WTC11 (cell line): ENCODE measurements at regions not wholly inside any gene's neighbourhood (a gene's known extent, or its start where the extent isn't known, plus 50 kb on each side); places are given as distances from the start of the nearest gene placed in this dataset.

Experiments used
- ATAC-seq: fragments of 200-7000 bp; cut with Tn5 transposase; 2 replicates; pipeline ENCODE4 v1.10.0; 2021; ENCODE audit warnings: mild to moderate bottlenecking, moderate library complexity
- CTCF ChIA-PET: fragments of 300-600 bp; sonication (Branson Sonifier 250); formaldehyde crosslinking; loops from one replicate; lab custom pipeline; 2021; ENCODE audit warnings: antibody characterized with exemption; lab: Charles Lee
- POLR2A ChIA-PET: fragments of 350-600 bp; sonication (Branson Sonifier 250); formaldehyde crosslinking; loops from one replicate; lab custom pipeline; 2021; ENCODE audit warnings: antibody characterized with exemption; lab: Charles Lee
- DNase-seq: peaks from one replicate; pipeline ENCODE4 v3.0.0; 2021; ENCODE audit warnings: low spot score
- H3K27ac Mint-ChIP-seq: 2 replicates; pipeline ENCODE4 v1.8.0; 2021; ENCODE audit warnings: mixed read lengths
- H3K27me3 Mint-ChIP-seq: 2 replicates; pipeline ENCODE4 v1.8.0; 2021; ENCODE audit warnings: low read depth, mild to moderate bottlenecking, moderate library complexity, mixed read lengths
- H3K36me3 Mint-ChIP-seq: 2 replicates; pipeline ENCODE4 v1.8.0; 2021; ENCODE audit warnings: mixed read lengths
- H3K4me1 Mint-ChIP-seq: 2 replicates; pipeline ENCODE4 v1.8.0; 2022; ENCODE audit warnings: mixed read lengths
- H3K4me3 Mint-ChIP-seq: 2 replicates; pipeline ENCODE4 v1.8.0; 2021; ENCODE audit warnings: mild to moderate bottlenecking, moderate library complexity, mixed read lengths
- H3K9me3 Mint-ChIP-seq: 2 replicates; pipeline ENCODE4 v1.8.0; 2021; ENCODE audit warnings: mixed read lengths
- CREB1 ChIP-seq: sonication (generic); formaldehyde crosslinking; IDR thresholded peaks from 2 replicates; pipeline ENCODE4 v1.8.0; 2023; ENCODE audit warnings: mild to moderate bottlenecking, missing genetic modification reagents
- EMX1 ChIP-seq: fragments of 250-450 bp; sonication (Bioruptor Pico); IDR thresholded peaks from 2 replicates; pipeline ENCODE4 v1.8.0; 2021; ENCODE audit warnings: mild to moderate bottlenecking
- IRF2 ChIP-seq: sonication (generic); formaldehyde crosslinking; IDR thresholded peaks from 2 replicates; pipeline ENCODE4 v1.8.0; 2022; ENCODE audit warnings: low read depth, missing genetic modification reagents, borderline replicate concordance
- JUN ChIP-seq: sonication (generic); formaldehyde crosslinking; IDR thresholded peaks from 2 replicates; pipeline ENCODE4 v1.8.0; 2023; ENCODE audit warnings: mild to moderate bottlenecking, missing genetic modification reagents
- KAT7 ChIP-seq: sonication (generic); formaldehyde crosslinking; IDR thresholded peaks from 2 replicates; pipeline ENCODE4 v1.8.1; 2023; ENCODE audit warnings: missing genetic modification reagents, mild to moderate bottlenecking, borderline replicate concordance
- MXD4 ChIP-seq: fragments of 250-450 bp; sonication (Bioruptor Pico); IDR thresholded peaks from 2 replicates; pipeline ENCODE4 v1.8.0; 2021; ENCODE audit warnings: mild to moderate bottlenecking, moderate library complexity, borderline replicate concordance
- MYBL2 ChIP-seq: sonication (generic); formaldehyde crosslinking; IDR thresholded peaks from 2 replicates; pipeline ENCODE4 v1.8.1; 2023; ENCODE audit warnings: mild to moderate bottlenecking, moderate library complexity, missing genetic modification reagents
- NFYB ChIP-seq: sonication (generic); formaldehyde crosslinking; conservative IDR thresholded peaks from 2 replicates; pipeline ENCODE4 v1.8.0; 2022; ENCODE audit warnings: low read depth, missing genetic modification reagents
- RELA ChIP-seq: sonication (generic); formaldehyde crosslinking; IDR thresholded peaks from 2 replicates; pipeline ENCODE4 v1.8.1; 2022; ENCODE audit warnings: missing genetic modification reagents, mild to moderate bottlenecking, borderline replicate concordance
- RORB ChIP-seq: fragments of 250-450 bp; sonication (Bioruptor Pico); IDR thresholded peaks from 2 replicates; pipeline ENCODE4 v1.9.0; 2021; ENCODE audit warnings: mild to moderate bottlenecking
- SMAD4 ChIP-seq: sonication (generic); formaldehyde crosslinking; IDR thresholded peaks from 2 replicates; pipeline ENCODE4 v1.8.0; 2022; ENCODE audit warnings: mild to moderate bottlenecking, missing genetic modification reagents
- SP1 ChIP-seq: sonication (generic); formaldehyde crosslinking; conservative IDR thresholded peaks from 2 replicates; pipeline ENCODE4 v1.8.1; 2022; ENCODE audit warnings: missing genetic modification reagents
- TEAD1 ChIP-seq: sonication (generic); formaldehyde crosslinking; IDR thresholded peaks from 2 replicates; pipeline ENCODE4 v1.8.0; 2022; ENCODE audit warnings: mild to moderate bottlenecking, missing genetic modification reagents
- ZNF121 ChIP-seq: sonication (generic); formaldehyde crosslinking; IDR thresholded peaks from 2 replicates; pipeline ENCODE4 v1.8.0; 2023; ENCODE audit warnings: missing genetic modification reagents
- ZNF263 ChIP-seq: sonication (generic); formaldehyde crosslinking; IDR thresholded peaks from 2 replicates; pipeline ENCODE4 v1.8.1; 2022; ENCODE audit warnings: low read depth, mild to moderate bottlenecking, moderate library complexity, missing genetic modification reagents
- ZNF423 ChIP-seq: fragments of 250-450 bp; sonication (Bioruptor Pico); IDR thresholded peaks from 2 replicates; pipeline ENCODE4 v2.1.2; 2022; ENCODE audit warnings: mild to moderate bottlenecking, moderate library complexity
- TF ChIP-seq, protein P1 (sequence below): fragments of 250-450 bp; sonication (Bioruptor Pico); IDR thresholded peaks from 2 replicates; pipeline ENCODE4 v1.9.0; 2021; ENCODE audit warnings: mild to moderate bottlenecking
- TF ChIP-seq, protein P2 (sequence below): sonication (generic); formaldehyde crosslinking; IDR thresholded peaks from 2 replicates; pipeline ENCODE4 v1.8.0; 2023; ENCODE audit warnings: missing genetic modification reagents, mild to moderate bottlenecking, borderline replicate concordance
- TF ChIP-seq, protein P3 (sequence below): sonication (generic); formaldehyde crosslinking; IDR thresholded peaks from 2 replicates; pipeline ENCODE4 v1.8.0; 2022; ENCODE audit warnings: mild to moderate bottlenecking, missing genetic modification reagents
- TF ChIP-seq, protein P4 (sequence below): sonication (generic); formaldehyde crosslinking; conservative IDR thresholded peaks from 2 replicates; pipeline ENCODE4 v1.8.1; 2022; ENCODE audit warnings: mild to moderate bottlenecking, missing genetic modification reagents
- TF ChIP-seq, protein P5 (sequence below): sonication (generic); formaldehyde crosslinking; IDR thresholded peaks from 2 replicates; pipeline ENCODE4 v1.8.0; 2023; ENCODE audit warnings: mild to moderate bottlenecking, missing genetic modification reagents
- TF ChIP-seq, protein P6 (sequence below): sonication (generic); formaldehyde crosslinking; IDR thresholded peaks from 2 replicates; pipeline ENCODE4 v1.8.1; 2022; ENCODE audit warnings: missing genetic modification reagents, borderline replicate concordance
- TF ChIP-seq, protein P7 (sequence below): sonication (generic); formaldehyde crosslinking; IDR thresholded peaks from 2 replicates; pipeline ENCODE4 v1.8.0; 2023; ENCODE audit warnings: missing genetic modification reagents

DNA sequence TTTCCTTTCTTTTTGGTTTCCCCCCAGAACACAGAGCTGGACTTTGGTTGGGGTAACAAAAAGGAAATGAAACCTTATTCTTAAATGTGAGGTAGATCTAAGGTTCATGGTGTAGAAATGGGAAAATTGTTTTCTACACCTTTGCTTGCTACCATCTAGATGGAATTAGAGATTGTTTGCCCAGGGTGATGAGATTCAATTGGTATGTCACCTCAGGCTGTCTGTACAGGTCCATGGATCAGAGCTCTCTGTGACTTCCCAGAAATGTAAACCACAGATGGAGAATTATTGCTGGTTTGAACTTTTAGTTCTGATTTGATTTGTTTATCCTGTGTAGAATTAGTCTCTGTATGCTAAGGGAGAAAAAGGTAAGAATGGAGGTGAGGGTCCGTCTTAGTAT, 146.7 kb downstream of the PCDH7 start (continued):
- TF ChIP-seq, protein P1, sequence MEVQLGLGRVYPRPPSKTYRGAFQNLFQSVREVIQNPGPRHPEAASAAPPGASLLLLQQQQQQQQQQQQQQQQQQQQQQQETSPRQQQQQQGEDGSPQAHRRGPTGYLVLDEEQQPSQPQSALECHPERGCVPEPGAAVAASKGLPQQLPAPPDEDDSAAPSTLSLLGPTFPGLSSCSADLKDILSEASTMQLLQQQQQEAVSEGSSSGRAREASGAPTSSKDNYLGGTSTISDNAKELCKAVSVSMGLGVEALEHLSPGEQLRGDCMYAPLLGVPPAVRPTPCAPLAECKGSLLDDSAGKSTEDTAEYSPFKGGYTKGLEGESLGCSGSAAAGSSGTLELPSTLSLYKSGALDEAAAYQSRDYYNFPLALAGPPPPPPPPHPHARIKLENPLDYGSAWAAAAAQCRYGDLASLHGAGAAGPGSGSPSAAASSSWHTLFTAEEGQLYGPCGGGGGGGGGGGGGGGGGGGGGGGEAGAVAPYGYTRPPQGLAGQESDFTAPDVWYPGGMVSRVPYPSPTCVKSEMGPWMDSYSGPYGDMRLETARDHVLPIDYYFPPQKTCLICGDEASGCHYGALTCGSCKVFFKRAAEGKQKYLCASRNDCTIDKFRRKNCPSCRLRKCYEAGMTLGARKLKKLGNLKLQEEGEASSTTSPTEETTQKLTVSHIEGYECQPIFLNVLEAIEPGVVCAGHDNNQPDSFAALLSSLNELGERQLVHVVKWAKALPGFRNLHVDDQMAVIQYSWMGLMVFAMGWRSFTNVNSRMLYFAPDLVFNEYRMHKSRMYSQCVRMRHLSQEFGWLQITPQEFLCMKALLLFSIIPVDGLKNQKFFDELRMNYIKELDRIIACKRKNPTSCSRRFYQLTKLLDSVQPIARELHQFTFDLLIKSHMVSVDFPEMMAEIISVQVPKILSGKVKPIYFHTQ: no peak
- TF ChIP-seq SP1 (CRISPR knock-in tag): no peak
- TF ChIP-seq RORB (CRISPR knock-in tag): no peak
- TF ChIP-seq TEAD1 (CRISPR knock-in tag): no peak
- TF ChIP-seq, protein P2, sequence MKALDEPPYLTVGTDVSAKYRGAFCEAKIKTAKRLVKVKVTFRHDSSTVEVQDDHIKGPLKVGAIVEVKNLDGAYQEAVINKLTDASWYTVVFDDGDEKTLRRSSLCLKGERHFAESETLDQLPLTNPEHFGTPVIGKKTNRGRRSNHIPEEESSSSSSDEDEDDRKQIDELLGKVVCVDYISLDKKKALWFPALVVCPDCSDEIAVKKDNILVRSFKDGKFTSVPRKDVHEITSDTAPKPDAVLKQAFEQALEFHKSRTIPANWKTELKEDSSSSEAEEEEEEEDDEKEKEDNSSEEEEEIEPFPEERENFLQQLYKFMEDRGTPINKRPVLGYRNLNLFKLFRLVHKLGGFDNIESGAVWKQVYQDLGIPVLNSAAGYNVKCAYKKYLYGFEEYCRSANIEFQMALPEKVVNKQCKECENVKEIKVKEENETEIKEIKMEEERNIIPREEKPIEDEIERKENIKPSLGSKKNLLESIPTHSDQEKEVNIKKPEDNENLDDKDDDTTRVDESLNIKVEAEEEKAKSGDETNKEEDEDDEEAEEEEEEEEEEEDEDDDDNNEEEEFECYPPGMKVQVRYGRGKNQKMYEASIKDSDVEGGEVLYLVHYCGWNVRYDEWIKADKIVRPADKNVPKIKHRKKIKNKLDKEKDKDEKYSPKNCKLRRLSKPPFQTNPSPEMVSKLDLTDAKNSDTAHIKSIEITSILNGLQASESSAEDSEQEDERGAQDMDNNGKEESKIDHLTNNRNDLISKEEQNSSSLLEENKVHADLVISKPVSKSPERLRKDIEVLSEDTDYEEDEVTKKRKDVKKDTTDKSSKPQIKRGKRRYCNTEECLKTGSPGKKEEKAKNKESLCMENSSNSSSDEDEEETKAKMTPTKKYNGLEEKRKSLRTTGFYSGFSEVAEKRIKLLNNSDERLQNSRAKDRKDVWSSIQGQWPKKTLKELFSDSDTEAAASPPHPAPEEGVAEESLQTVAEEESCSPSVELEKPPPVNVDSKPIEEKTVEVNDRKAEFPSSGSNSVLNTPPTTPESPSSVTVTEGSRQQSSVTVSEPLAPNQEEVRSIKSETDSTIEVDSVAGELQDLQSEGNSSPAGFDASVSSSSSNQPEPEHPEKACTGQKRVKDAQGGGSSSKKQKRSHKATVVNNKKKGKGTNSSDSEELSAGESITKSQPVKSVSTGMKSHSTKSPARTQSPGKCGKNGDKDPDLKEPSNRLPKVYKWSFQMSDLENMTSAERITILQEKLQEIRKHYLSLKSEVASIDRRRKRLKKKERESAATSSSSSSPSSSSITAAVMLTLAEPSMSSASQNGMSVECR (CRISPR knock-in tag): no peak
- TF ChIP-seq EMX1: no peak
- no peak for TF ChIP-seq ZNF423 (CRISPR knock-in tag)
- TF ChIP-seq IRF2: no peak

DNA sequence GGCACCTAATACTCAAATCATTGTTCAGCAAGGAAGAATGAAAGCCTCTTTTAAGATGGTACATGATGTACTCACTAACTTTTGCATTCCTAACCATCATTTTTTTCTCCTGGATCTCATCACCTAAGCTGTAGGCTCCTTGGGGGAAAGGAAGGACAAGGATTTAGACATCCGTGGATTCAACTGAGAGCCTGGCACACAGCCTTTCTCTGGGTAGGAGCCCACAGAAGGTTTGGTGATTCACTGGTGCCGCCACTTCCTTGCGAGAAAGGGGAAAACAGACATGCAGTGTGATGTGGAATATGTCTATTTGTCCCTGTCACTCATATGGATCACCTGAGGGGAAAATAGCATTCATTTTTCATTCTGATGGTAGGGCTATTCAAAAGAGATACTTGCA, 147.3 kb downstream of the PCDH7 start:
- ChIA-PET POLR2A (no interaction called here), CTCF (no interaction called here)
- Mint-ChIP-seq H3K27me3 (no peaks in the 10 kb centered on the region; the same call in 1 of the 2 replicates), H3K27ac (no peak overlapping the region), H3K9me3 (no peaks in the 10 kb centered on the region), H3K36me3 (no peaks in the 10 kb centered on the region; the same call in 1 of the 2 replicates), H3K4me3 (no peak overlapping the region), H3K4me1 (peaks cover 5% of the 10 kb centered on the region; the same call in 1 of the 2 replicates)
- no peak for ATAC-seq
- DNase-seq: no peak
- TF ChIP-seq ZNF263 (CRISPR knock-in tag): no peak
- TF ChIP-seq, protein P3, sequence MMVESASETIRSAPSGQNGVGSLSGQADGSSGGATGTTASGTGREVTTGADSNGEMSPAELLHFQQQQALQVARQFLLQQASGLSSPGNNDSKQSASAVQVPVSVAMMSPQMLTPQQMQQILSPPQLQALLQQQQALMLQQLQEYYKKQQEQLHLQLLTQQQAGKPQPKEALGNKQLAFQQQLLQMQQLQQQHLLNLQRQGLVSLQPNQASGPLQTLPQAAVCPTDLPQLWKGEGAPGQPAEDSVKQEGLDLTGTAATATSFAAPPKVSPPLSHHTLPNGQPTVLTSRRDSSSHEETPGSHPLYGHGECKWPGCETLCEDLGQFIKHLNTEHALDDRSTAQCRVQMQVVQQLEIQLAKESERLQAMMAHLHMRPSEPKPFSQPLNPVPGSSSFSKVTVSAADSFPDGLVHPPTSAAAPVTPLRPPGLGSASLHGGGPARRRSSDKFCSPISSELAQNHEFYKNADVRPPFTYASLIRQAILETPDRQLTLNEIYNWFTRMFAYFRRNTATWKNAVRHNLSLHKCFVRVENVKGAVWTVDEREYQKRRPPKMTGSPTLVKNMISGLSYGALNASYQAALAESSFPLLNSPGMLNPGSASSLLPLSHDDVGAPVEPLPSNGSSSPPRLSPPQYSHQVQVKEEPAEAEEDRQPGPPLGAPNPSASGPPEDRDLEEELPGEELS (CRISPR knock-in tag): no peak
- TF ChIP-seq TEAD1 (CRISPR knock-in tag): no peak
- no peak for TF ChIP-seq MXD4 (CRISPR knock-in tag)
- no peak for TF ChIP-seq ZNF121 (CRISPR knock-in tag)
- no peak for TF ChIP-seq RELA
- TF ChIP-seq MYBL2 (CRISPR knock-in tag): no peak
- TF ChIP-seq NFYB: no peak
- TF ChIP-seq, protein P4, sequence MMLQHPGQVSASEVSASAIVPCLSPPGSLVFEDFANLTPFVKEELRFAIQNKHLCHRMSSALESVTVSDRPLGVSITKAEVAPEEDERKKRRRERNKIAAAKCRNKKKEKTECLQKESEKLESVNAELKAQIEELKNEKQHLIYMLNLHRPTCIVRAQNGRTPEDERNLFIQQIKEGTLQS (CRISPR knock-in tag): no peak
- TF ChIP-seq, protein P5, sequence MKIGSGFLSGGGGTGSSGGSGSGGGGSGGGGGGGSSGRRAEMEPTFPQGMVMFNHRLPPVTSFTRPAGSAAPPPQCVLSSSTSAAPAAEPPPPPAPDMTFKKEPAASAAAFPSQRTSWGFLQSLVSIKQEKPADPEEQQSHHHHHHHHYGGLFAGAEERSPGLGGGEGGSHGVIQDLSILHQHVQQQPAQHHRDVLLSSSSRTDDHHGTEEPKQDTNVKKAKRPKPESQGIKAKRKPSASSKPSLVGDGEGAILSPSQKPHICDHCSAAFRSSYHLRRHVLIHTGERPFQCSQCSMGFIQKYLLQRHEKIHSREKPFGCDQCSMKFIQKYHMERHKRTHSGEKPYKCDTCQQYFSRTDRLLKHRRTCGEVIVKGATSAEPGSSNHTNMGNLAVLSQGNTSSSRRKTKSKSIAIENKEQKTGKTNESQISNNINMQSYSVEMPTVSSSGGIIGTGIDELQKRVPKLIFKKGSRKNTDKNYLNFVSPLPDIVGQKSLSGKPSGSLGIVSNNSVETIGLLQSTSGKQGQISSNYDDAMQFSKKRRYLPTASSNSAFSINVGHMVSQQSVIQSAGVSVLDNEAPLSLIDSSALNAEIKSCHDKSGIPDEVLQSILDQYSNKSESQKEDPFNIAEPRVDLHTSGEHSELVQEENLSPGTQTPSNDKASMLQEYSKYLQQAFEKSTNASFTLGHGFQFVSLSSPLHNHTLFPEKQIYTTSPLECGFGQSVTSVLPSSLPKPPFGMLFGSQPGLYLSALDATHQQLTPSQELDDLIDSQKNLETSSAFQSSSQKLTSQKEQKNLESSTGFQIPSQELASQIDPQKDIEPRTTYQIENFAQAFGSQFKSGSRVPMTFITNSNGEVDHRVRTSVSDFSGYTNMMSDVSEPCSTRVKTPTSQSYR: no peak
- TF ChIP-seq, protein P6, sequence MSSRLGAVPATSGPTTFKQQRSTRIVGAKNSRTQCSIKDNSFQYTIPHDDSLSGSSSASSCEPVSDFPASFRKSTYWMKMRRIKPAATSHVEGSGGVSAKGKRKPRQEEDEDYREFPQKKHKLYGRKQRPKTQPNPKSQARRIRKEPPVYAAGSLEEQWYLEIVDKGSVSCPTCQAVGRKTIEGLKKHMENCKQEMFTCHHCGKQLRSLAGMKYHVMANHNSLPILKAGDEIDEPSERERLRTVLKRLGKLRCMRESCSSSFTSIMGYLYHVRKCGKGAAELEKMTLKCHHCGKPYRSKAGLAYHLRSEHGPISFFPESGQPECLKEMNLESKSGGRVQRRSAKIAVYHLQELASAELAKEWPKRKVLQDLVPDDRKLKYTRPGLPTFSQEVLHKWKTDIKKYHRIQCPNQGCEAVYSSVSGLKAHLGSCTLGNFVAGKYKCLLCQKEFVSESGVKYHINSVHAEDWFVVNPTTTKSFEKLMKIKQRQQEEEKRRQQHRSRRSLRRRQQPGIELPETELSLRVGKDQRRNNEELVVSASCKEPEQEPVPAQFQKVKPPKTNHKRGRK: no peak
- TF ChIP-seq JUN (CRISPR knock-in tag): no peak
- TF ChIP-seq, protein P7, sequence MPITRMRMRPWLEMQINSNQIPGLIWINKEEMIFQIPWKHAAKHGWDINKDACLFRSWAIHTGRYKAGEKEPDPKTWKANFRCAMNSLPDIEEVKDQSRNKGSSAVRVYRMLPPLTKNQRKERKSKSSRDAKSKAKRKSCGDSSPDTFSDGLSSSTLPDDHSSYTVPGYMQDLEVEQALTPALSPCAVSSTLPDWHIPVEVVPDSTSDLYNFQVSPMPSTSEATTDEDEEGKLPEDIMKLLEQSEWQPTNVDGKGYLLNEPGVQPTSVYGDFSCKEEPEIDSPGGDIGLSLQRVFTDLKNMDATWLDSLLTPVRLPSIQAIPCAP (CRISPR knock-in tag): no peak
- no peak for TF ChIP-seq KAT7 (CRISPR knock-in tag)
- TF ChIP-seq CREB1 (CRISPR knock-in tag): no peak
- TF ChIP-seq RORB (CRISPR knock-in tag): no peak
- no peak for TF ChIP-seq SMAD4 (CRISPR knock-in tag)
